ENCODE measurements at regions not wholly inside any gene's neighbourhood (a gene's known extent, or its start where the extent isn't known, plus 50 kb on each side); places are given as distances from the start of the nearest gene placed in this dataset.

DNA sequence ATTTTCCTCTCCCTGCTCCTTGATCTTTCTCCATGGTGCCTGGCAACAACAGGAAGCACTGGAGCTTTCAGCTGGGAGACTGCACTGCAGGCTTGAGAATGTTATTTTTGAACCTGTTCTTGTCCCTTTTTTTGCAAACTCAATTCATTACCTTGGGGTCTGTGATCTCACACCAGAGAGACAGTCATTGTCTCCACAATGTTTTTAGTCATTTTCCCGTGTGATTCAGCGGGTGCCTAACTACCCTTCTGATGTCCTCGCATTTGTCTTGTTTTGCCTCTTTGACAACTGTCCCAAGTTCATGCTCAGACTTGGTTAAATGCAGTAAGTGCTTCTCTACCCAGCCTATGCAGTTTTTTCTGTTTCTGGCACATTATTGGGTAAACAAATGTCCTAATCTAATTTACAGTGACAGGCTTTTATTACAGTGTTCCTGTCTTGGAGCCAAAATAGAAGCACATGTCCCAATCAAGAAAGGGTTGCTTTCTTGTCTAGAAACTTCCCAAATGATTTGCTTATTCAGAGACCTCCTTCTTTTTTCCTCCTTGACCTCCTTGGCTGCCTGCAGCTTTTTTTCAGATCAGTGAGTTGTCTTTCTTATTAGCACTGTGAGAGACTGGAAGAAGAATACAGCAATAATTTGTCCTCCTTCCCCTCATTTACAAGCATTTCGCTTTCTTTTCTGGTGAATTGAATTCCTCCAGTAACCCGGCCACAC is 162.4 kb downstream of the NSUN3 start:
- Histone ChIP-seq H3K27me3 (ENCODE audit: control insufficient read depth in 5 of 5, insufficient read depth in 4 of 5, low read length in 5 of 5) (no peaks in the 10 kb centered on the region), H3K36me3 (ENCODE audit: control insufficient read depth in 5 of 5, insufficient read depth in 5 of 5, low read length in 5 of 5) (no peaks in the 10 kb centered on the region), H3K9ac (ENCODE audit: low read length in 5 of 5) (peak overlapping the region in 2 of 5 donors; percentile 19 to 63), H3K4me3 (ENCODE audit: low read depth in 1 of 5, low read length in 5 of 5) (peak overlapping the region in 3 of 5 donors; percentile 11 to 39 (median 12)), H3K9me3 (ENCODE audit: control insufficient read depth in 5 of 5, low read length in 5 of 5) (peaks cover 0 to 6% (median 3%) of the 10 kb centered on the region in 5 donors), H3K27ac (ENCODE audit: low read depth, low read length) (peak overlapping the region; percentile 88), H3K4me1 (ENCODE audit: control insufficient read depth in 5 of 5, insufficient read depth in 5 of 5, low read length in 5 of 5) (peaks cover 4 to 16% (median 10%) of the 10 kb centered on the region in 5 donors)

DNA sequence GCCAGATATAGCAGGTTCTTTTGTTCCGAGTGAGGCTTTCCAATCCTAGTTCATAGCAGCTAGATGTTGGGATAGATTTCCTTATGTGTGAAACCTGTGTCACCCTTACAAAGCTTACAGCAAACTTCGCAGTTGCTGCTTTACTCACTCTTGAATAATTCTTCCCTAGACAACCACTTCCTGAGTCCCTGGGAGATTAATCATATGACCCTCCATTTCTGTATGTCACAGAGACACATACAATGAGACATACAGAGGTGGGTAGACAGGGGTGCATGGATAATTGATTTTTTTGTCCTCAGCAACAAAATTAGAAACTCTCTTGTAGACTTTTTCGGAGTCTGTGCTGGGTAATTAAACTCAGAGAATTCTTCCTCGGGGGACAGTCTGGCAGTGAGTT is 163.2 kb downstream of the NSUN3 start:
- H3K9ac ChIP-seq (ENCODE audit: low read length in 5 of 5) = peak overlapping the region in 1 of 5 donors; percentile 63
- H3K9me3 ChIP-seq (ENCODE audit: control insufficient read depth in 5 of 5, low read length in 5 of 5) = peaks cover 0 to 6% (median 3%) of the 10 kb centered on the region in 5 donors
- H3K4me3 ChIP-seq (ENCODE audit: low read depth in 1 of 5, low read length in 5 of 5) = no peak overlapping the region
- H3K27ac ChIP-seq (ENCODE audit: low read depth, low read length) = peak overlapping the region; percentile 88
- H3K4me1 ChIP-seq (ENCODE audit: control insufficient read depth in 5 of 5, insufficient read depth in 5 of 5, low read length in 5 of 5) = peaks cover 4 to 16% (median 10%) of the 10 kb centered on the region in 5 donors
- no peaks in the 10 kb centered on the region for H3K27me3 ChIP-seq (ENCODE audit: control insufficient read depth in 5 of 5, insufficient read depth in 4 of 5, low read length in 5 of 5)
- no peaks in the 10 kb centered on the region for H3K36me3 ChIP-seq (ENCODE audit: control insufficient read depth in 5 of 5, insufficient read depth in 5 of 5, low read length in 5 of 5)

DNA sequence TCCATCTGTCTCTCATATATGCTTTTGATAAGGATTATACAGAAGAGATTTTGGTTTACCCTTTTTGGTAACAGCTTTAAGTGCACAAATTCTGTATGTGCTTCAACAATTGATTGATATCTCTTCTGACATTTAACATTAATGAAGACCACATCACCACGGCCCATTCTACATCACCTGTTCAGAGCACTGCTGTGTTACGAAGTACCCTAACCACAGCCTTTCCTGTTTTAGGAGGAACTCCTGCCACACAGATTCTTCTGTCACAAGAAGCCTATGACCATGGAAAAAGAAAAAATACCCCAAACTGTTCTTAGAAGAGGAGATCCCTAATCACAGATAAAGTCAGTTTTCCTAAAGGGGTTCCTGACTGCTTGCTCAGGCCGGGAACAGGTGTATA is 170.1 kb downstream of the NSUN3 start:
- Histone ChIP-seq H3K4me1 (ENCODE audit: control insufficient read depth in 5 of 5, insufficient read depth in 5 of 5, low read length in 5 of 5) (no peaks in the 10 kb centered on the region), H3K27me3 (ENCODE audit: control insufficient read depth in 5 of 5, insufficient read depth in 4 of 5, low read length in 5 of 5) (no peaks in the 10 kb centered on the region), H3K9ac (ENCODE audit: low read length in 5 of 5) (no peak overlapping the region), H3K4me3 (ENCODE audit: low read depth in 1 of 5, low read length in 5 of 5) (no peak overlapping the region), H3K27ac (ENCODE audit: low read depth, low read length) (no peak overlapping the region), H3K9me3 (ENCODE audit: control insufficient read depth in 5 of 5, low read length in 5 of 5) (no peaks in the 10 kb centered on the region), H3K36me3 (ENCODE audit: control insufficient read depth in 5 of 5, insufficient read depth in 5 of 5, low read length in 5 of 5) (no peaks in the 10 kb centered on the region)

DNA sequence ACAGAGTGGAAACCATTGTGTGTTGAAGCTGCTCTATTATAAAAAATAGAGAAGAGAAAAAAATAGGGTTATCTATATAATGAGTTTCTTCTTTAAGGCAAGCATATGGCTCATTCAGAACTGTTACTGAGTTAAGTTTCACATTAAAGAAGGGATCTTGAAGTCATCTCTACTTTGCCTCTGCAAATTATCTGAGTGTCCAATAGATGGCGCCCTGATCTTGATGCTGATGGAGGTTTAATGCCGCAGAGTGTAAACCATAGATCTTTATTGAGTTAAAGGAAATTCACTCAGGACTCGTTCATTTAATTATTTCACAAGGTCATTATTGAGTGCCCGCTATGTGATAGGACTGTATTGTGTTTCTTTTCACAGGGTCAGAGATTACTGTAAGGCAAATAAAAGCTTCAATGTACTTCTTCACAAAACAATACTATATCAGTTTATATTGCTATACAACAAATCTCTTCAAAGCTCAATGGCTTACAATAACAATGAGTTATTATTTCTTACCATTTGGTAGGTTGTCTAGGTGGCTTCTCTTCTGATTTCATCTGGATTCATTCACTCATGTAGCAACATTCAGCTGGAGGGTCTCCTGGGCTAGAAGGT is 171.4 kb downstream of the NSUN3 start:
- H3K36me3 ChIP-seq (ENCODE audit: control insufficient read depth in 5 of 5, insufficient read depth in 5 of 5, low read length in 5 of 5) = no peaks in the 10 kb centered on the region
- H3K9ac ChIP-seq (ENCODE audit: low read length in 5 of 5) = no peak overlapping the region
- H3K27ac ChIP-seq (ENCODE audit: low read depth, low read length) = no peak overlapping the region
- no peaks in the 10 kb centered on the region for H3K27me3 ChIP-seq (ENCODE audit: control insufficient read depth in 5 of 5, insufficient read depth in 4 of 5, low read length in 5 of 5)
- no peaks in the 10 kb centered on the region for H3K4me1 ChIP-seq (ENCODE audit: control insufficient read depth in 5 of 5, insufficient read depth in 5 of 5, low read length in 5 of 5)
- no peak overlapping the region for H3K4me3 ChIP-seq (ENCODE audit: low read depth in 1 of 5, low read length in 5 of 5)
- no peaks in the 10 kb centered on the region for H3K9me3 ChIP-seq (ENCODE audit: control insufficient read depth in 5 of 5, low read length in 5 of 5)

DNA sequence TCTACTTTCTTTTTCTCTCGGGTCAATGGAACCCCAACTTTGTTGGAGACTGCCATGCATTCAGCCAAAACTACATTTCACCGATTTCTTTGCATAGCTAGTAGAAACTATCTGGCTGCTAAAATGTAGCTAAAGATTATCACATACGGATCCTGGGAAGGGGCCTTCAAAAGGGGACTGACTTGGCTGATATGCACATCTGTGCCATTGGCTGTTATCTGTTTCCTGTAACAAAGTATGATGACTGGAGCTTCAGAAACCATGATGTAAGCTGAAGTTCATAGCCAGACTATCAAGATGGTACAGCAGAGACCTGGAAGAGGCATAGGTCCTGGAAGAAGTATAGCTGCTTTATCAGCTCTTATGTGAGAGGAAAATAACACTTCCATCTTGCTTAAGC is 179.1 kb downstream of the NSUN3 start:
- H3K9ac ChIP-seq (ENCODE audit: low read length in 5 of 5) = no peak overlapping the region
- H3K36me3 ChIP-seq (ENCODE audit: control insufficient read depth in 5 of 5, insufficient read depth in 5 of 5, low read length in 5 of 5) = no peaks in the 10 kb centered on the region

DNA sequence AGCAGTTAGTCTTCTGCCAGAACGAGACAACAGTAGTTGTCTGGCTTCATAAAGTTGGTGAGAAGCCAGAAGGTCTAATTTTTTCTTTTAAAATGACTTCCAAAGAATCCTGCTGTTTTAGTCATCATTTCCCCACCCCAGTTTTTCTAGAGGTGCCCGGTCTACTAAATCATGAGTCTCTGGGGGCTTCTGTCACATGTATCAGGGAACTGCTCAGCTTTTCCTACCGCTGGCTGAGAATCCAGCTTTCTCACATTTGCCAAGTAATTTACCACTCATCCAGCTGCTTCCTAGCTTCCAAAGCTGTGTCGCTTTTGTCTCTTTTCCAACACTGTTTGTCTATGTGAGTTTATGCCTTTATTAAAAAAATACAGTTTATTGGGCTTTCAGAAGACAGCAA is 183.3 kb downstream of the NSUN3 start:
- Histone ChIP-seq H3K4me1 (ENCODE audit: control insufficient read depth in 5 of 5, insufficient read depth in 5 of 5, low read length in 5 of 5) (peaks cover 0 to 15% (median 6%) of the 10 kb centered on the region in 5 donors), H3K27me3 (ENCODE audit: control insufficient read depth in 5 of 5, insufficient read depth in 4 of 5, low read length in 5 of 5) (no peaks in the 10 kb centered on the region), H3K9me3 (ENCODE audit: control insufficient read depth in 5 of 5, low read length in 5 of 5) (no peaks in the 10 kb centered on the region), H3K4me3 (ENCODE audit: low read depth in 1 of 5, low read length in 5 of 5) (no peak overlapping the region), H3K36me3 (ENCODE audit: control insufficient read depth in 5 of 5, insufficient read depth in 5 of 5, low read length in 5 of 5) (no peaks in the 10 kb centered on the region), H3K27ac (ENCODE audit: low read depth, low read length) (no peak overlapping the region), H3K9ac (ENCODE audit: low read length in 5 of 5) (no peak overlapping the region)

More for the DNA sequence above, 179.1 kb downstream of the NSUN3 start:
- Histone ChIP-seq H3K4me1 (ENCODE audit: control insufficient read depth in 5 of 5, insufficient read depth in 5 of 5, low read length in 5 of 5) (peaks cover 0 to 10% (median 6%) of the 10 kb centered on the region in 5 donors), H3K4me3 (ENCODE audit: low read depth in 1 of 5, low read length in 5 of 5) (no peak overlapping the region), H3K27ac (ENCODE audit: low read depth, low read length) (no peak overlapping the region), H3K9me3 (ENCODE audit: control insufficient read depth in 5 of 5, low read length in 5 of 5) (no peaks in the 10 kb centered on the region), H3K27me3 (ENCODE audit: control insufficient read depth in 5 of 5, insufficient read depth in 4 of 5, low read length in 5 of 5) (no peaks in the 10 kb centered on the region)

DNA sequence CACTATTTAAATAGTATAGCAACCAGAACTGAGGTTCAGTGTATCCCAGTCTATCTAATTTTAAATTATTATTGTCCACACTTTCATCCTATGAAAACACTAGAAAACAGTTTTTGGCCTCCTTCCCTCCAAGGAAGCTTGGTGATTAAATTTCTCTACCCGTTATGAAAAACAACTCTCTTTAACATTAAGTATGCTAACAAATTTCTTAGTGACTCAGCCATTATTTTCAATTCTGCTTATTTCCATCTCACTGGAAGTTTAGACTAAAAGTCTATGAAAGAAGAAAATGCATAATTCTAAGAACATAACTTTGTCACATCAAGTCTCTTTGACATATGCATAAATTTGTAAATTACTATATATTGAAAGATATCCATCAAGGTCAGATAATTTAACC is 185.2 kb downstream of the NSUN3 start:
- H3K27me3 ChIP-seq (ENCODE audit: control insufficient read depth in 5 of 5, insufficient read depth in 4 of 5, low read length in 5 of 5) = no peaks in the 10 kb centered on the region
- no peaks in the 10 kb centered on the region for H3K9me3 ChIP-seq (ENCODE audit: control insufficient read depth in 5 of 5, low read length in 5 of 5)
- peaks cover 0 to 15% (median 6%) of the 10 kb centered on the region in 5 donors for H3K4me1 ChIP-seq (ENCODE audit: control insufficient read depth in 5 of 5, insufficient read depth in 5 of 5, low read length in 5 of 5)
- no peak overlapping the region for H3K27ac ChIP-seq (ENCODE audit: low read depth, low read length)
- H3K9ac ChIP-seq (ENCODE audit: low read length in 5 of 5) = no peak overlapping the region
- H3K4me3 ChIP-seq (ENCODE audit: low read depth in 1 of 5, low read length in 5 of 5) = no peak overlapping the region
- no peaks in the 10 kb centered on the region for H3K36me3 ChIP-seq (ENCODE audit: control insufficient read depth in 5 of 5, insufficient read depth in 5 of 5, low read length in 5 of 5)

DNA sequence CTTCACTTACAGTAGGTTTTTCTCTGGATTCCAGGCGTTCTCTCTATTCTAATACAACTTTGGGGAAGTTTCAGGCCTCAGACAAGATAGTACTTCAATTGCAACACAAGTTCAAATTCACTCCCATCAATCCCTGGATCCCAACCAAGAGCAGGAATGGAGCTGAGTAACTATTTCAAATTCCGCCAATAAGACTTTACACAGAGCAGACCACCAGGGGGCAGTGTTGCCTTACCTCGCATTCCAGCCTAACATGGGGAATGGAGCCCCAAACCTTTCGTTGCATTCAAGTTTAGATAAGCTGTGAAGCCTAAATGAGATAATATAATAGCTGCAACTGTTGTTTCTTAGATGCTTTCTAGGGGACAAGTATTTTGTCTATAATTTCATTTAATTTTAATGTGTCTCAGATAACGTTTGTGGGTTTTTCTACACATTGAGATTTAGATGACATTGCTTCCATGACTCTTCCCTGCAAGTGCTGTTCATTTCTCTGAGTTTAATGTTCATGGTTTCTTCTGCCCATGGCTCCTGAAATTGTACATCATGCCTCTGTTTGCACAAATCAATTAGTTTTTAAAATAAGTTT is 186.7 kb downstream of the NSUN3 start:
- H3K4me1 ChIP-seq (ENCODE audit: control insufficient read depth in 5 of 5, insufficient read depth in 5 of 5, low read length in 5 of 5) = peaks cover 0 to 15% (median 6%) of the 10 kb centered on the region in 5 donors
- no peaks in the 10 kb centered on the region for H3K27me3 ChIP-seq (ENCODE audit: control insufficient read depth in 5 of 5, insufficient read depth in 4 of 5, low read length in 5 of 5)
- H3K36me3 ChIP-seq (ENCODE audit: control insufficient read depth in 5 of 5, insufficient read depth in 5 of 5, low read length in 5 of 5) = no peaks in the 10 kb centered on the region
- H3K4me3 ChIP-seq (ENCODE audit: low read depth in 1 of 5, low read length in 5 of 5) = no peak overlapping the region
- no peak overlapping the region for H3K9ac ChIP-seq (ENCODE audit: low read length in 5 of 5)
- H3K27ac ChIP-seq (ENCODE audit: low read depth, low read length) = no peak overlapping the region
- no peaks in the 10 kb centered on the region for H3K9me3 ChIP-seq (ENCODE audit: control insufficient read depth in 5 of 5, low read length in 5 of 5)

DNA sequence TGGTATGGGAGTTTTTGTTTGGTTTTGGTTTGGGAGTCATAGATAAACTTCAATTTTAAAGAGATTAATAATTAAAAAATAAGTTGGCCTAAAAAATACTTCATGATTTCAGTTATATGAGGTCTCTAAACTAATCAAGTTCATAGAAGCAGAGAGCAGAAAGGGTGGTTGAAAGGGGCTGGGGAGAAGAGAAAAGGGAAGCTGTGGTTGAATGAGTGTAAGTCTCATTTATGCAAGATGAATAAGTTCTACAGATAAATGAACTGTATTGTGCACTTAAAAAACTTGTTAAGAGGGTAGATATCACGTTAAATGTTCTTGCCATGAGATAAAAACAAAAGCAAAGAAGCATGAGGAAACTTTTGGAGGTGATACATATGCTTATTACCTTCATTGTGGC is 188.7 kb downstream of the NSUN3 start:
- H3K27me3 ChIP-seq (ENCODE audit: control insufficient read depth in 5 of 5, insufficient read depth in 4 of 5, low read length in 5 of 5) = no peaks in the 10 kb centered on the region
- no peaks in the 10 kb centered on the region for H3K36me3 ChIP-seq (ENCODE audit: control insufficient read depth in 5 of 5, insufficient read depth in 5 of 5, low read length in 5 of 5)
- no peaks in the 10 kb centered on the region for H3K9me3 ChIP-seq (ENCODE audit: control insufficient read depth in 5 of 5, low read length in 5 of 5)
- H3K27ac ChIP-seq (ENCODE audit: low read depth, low read length) = no peak overlapping the region
- no peak overlapping the region for H3K9ac ChIP-seq (ENCODE audit: low read length in 5 of 5)
- no peak overlapping the region for H3K4me3 ChIP-seq (ENCODE audit: low read depth in 1 of 5, low read length in 5 of 5)
- H3K4me1 ChIP-seq (ENCODE audit: control insufficient read depth in 5 of 5, insufficient read depth in 5 of 5, low read length in 5 of 5) = peaks cover 0 to 8% (median 4%) of the 10 kb centered on the region in 5 donors

DNA sequence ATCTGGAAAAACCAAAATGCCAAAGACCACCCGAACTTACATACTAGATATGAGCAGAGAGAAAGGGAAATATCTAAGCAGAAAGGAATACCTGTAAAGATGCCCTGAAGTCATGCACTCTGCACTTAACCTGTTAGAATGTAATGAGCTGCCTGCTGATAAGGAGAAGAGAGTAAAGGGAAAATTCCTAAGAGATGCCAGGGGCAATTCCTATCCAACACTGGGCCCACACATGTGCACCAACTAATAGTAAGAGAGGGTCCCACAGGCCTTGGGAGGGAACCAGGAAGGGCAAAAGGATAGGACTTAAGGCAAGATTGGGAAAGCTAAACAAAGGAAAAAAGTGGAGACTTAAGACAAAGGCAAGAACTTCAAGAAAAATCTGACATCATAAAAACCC is 189.5 kb downstream of the NSUN3 start:
- Histone ChIP-seq H3K4me1 (ENCODE audit: control insufficient read depth in 5 of 5, insufficient read depth in 5 of 5, low read length in 5 of 5) (peaks cover 0 to 5% (median 0%) of the 10 kb centered on the region in 5 donors), H3K4me3 (ENCODE audit: low read depth in 1 of 5, low read length in 5 of 5) (no peak overlapping the region), H3K9ac (ENCODE audit: low read length in 5 of 5) (no peak overlapping the region), H3K9me3 (ENCODE audit: control insufficient read depth in 5 of 5, low read length in 5 of 5) (no peaks in the 10 kb centered on the region), H3K27ac (ENCODE audit: low read depth, low read length) (no peak overlapping the region), H3K27me3 (ENCODE audit: control insufficient read depth in 5 of 5, insufficient read depth in 4 of 5, low read length in 5 of 5) (no peaks in the 10 kb centered on the region), H3K36me3 (ENCODE audit: control insufficient read depth in 5 of 5, insufficient read depth in 5 of 5, low read length in 5 of 5) (no peaks in the 10 kb centered on the region)

All from subcutaneous abdominal adipose tissue (tissue), 5 donors.